Endothelial cell (in vitro differentiated cells): ENCODE measurements at regions not wholly inside any gene's neighbourhood (a gene's known extent, or its start where the extent isn't known, plus 50 kb on each side); places are given as distances from the start of the nearest gene placed in this dataset.

Source experiments
- DNase-seq: peaks from one replicate; pipeline ENCODE4 v3.0.0; 2021; ENCODE audit warnings: low spot score
- H3K27ac Mint-ChIP-seq: one replicate; pipeline ENCODE4 v1.8.0; 2021; ENCODE audit warnings: mixed read lengths, inconsistent platforms; ENCODE audit not compliant: unreplicated experiment
- H3K27me3 Mint-ChIP-seq: one replicate; pipeline ENCODE4 v1.8.0; 2021; ENCODE audit warnings: mild to moderate bottlenecking, moderate library complexity, mixed read lengths, inconsistent platforms; ENCODE audit not compliant: unreplicated experiment
- H3K36me3 Mint-ChIP-seq: one replicate; pipeline ENCODE4 v1.8.0; 2021; ENCODE audit warnings: mild to moderate bottlenecking, low read depth, mixed read lengths, inconsistent platforms; ENCODE audit not compliant: unreplicated experiment
- H3K4me1 Mint-ChIP-seq: one replicate; pipeline ENCODE4 v1.8.0; 2021; ENCODE audit warnings: mild to moderate bottlenecking, mixed read lengths, inconsistent platforms; ENCODE audit not compliant: unreplicated experiment
- H3K4me3 Mint-ChIP-seq: one replicate; pipeline ENCODE4 v1.8.0; 2021; ENCODE audit warnings: mild to moderate bottlenecking, mixed read lengths, inconsistent platforms; ENCODE audit not compliant: unreplicated experiment
- H3K9me3 Mint-ChIP-seq: one replicate; pipeline ENCODE4 v1.8.0; 2021; ENCODE audit warnings: mixed read lengths, inconsistent platforms; ENCODE audit not compliant: unreplicated experiment
- TF ChIP-seq, protein P1 (sequence below): fragments of 200-600 bp; sonication (generic); IDR thresholded peaks from one replicate; pipeline ENCODE4 v1.5.0; 2021; ENCODE audit warnings: antibody characterized with exemption; ENCODE audit not compliant: unreplicated experiment

DNA sequence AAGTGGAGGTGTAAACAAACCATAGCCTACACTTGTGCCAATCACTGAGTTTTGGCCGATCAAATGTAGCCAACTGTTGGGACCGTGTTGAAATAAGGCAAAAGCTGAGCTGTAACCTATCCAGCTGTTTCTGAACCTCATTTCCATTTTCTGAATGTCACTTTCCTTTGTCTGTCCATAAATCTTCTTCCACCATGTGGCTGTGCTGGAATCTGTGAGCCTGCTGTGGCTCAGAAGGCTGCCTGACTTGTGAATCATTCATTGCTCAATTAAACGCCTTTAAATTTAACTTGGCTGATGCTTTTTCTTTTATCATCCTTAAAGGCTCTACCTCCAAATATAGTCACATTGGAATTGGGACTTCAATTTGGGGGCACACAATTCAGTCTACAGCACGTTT lies 203.1 kb upstream of the MPPED2 start:
- H3K4me3 Mint-ChIP-seq, result no peak overlapping the region
- H3K27me3 Mint-ChIP-seq, result no peaks in the 10 kb centered on the region
- no peak overlapping the region for H3K27ac Mint-ChIP-seq
- no peak for DNase-seq
- H3K36me3 Mint-ChIP-seq, result no peaks in the 10 kb centered on the region
- H3K9me3 Mint-ChIP-seq, result no peaks in the 10 kb centered on the region
- no peaks in the 10 kb centered on the region for H3K4me1 Mint-ChIP-seq
- TF ChIP-seq, protein P1, sequence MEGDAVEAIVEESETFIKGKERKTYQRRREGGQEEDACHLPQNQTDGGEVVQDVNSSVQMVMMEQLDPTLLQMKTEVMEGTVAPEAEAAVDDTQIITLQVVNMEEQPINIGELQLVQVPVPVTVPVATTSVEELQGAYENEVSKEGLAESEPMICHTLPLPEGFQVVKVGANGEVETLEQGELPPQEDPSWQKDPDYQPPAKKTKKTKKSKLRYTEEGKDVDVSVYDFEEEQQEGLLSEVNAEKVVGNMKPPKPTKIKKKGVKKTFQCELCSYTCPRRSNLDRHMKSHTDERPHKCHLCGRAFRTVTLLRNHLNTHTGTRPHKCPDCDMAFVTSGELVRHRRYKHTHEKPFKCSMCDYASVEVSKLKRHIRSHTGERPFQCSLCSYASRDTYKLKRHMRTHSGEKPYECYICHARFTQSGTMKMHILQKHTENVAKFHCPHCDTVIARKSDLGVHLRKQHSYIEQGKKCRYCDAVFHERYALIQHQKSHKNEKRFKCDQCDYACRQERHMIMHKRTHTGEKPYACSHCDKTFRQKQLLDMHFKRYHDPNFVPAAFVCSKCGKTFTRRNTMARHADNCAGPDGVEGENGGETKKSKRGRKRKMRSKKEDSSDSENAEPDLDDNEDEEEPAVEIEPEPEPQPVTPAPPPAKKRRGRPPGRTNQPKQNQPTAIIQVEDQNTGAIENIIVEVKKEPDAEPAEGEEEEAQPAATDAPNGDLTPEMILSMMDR, result no peak

DNA sequence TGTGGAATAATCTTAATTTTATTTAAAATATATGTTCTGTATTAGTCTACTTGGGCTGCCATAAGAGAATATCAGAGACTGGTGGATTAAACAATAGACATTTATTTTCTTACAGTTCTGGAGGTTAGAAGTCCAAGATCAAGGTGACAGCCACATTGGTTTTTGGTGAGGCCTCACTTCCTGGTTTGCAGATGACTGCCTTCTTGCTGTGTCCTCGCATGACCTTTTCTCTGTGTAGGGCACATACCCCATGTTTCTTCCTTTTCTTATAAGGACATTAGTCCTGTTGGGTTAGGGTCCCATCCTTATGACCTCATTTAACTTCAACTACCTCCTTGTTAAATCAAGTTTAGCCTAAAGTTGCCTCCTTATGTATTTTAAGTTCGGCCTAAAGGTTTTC lies 202.7 kb upstream of the MPPED2 start:
- Mint-ChIP-seq H3K4me1 (no peaks in the 10 kb centered on the region), H3K27ac (no peak overlapping the region), H3K9me3 (no peaks in the 10 kb centered on the region), H3K27me3 (no peaks in the 10 kb centered on the region), H3K36me3 (no peaks in the 10 kb centered on the region), H3K4me3 (no peak overlapping the region)
- TF ChIP-seq, protein P1, result no peak
- no peak for DNase-seq

DNA sequence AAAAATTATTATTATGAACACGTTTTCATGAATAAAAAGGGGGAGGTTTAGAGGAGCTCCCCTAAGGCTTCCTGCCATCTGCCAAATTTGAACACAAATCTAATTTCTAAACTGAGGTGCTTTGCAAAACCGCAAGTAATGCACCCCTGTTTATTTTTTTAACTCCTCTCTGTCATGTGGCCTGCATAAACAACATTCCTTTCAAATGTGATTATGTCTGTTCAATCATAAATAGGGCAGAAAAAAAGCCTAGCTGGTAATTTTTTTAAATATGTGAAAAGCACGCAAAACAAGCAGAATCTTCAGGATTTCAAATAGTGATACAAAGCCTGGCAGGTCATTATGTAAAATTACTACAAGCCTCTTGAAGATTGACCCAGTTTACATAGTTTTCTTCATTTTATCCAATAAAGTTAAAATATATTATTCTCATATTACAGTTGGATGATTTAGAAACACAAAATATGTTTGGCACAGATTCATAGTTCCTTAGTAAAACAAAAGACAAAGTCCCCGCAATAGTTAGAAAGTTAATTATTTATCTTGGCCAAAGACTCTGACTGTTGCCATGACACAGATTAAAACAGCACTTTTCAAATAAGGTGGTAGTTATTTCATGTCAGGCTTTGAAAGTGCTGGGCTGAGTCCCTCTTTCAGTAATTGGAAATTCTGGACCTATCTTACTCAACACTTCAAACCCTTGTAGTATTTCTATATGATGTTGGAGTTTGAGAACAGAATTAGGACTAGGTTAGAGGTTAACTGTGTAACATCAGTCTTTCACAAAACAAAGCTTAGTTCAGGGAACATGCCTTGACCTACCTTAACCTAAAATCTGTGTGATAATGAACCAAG lies 200.3 kb upstream of the MPPED2 start:
- TF ChIP-seq, protein P1, result no peak
- DNase-seq, result no peak
- no peaks in the 10 kb centered on the region for H3K27me3 Mint-ChIP-seq
- H3K9me3 Mint-ChIP-seq, result no peaks in the 10 kb centered on the region
- no peak overlapping the region for H3K27ac Mint-ChIP-seq
- no peaks in the 10 kb centered on the region for H3K36me3 Mint-ChIP-seq
- H3K4me1 Mint-ChIP-seq, result no peaks in the 10 kb centered on the region
- H3K4me3 Mint-ChIP-seq, result no peak overlapping the region

DNA sequence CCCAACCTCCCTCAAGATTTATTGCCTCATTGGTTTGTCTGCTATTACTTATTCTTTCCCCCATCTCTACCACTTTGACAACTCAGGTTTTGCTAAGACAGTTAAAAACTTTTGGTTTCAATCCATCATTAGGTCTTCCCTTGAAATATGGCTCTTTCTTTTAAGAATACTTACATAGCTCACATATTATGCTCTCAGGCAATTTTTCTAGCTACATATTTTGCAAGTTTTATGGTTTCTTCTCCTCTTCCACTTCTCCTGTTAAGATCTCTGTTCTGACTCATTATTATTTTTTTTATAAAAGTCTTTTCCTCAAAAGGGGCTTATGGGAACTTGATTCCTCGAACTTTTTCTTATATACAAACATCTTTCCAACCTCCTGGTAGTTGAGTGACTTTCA lies 192.4 kb upstream of the MPPED2 start:
- no peaks in the 10 kb centered on the region for H3K36me3 Mint-ChIP-seq
- TF ChIP-seq, protein P1, result no peak
- no peak overlapping the region for H3K4me3 Mint-ChIP-seq
- H3K4me1 Mint-ChIP-seq, result peaks cover 5% of the 10 kb centered on the region
- H3K9me3 Mint-ChIP-seq, result no peaks in the 10 kb centered on the region
- no peak for DNase-seq
- no peak overlapping the region for H3K27ac Mint-ChIP-seq
- H3K27me3 Mint-ChIP-seq, result no peaks in the 10 kb centered on the region

DNA sequence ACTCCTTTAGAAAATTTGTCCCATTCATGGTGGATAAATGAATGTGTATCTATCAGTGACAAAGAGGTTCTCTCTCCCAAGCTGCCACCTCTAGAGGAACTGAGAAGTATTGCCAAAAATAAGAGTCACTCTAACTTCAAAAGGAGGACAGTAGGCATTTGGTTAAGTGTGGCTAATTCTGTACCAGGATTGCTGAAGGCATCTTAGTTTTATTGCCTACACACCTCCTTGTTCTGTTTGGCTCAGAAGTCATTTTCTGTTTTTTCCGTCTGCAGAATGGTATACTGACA lies 189.0 kb upstream of the MPPED2 start:
- Mint-ChIP-seq H3K27me3 (no peaks in the 10 kb centered on the region), H3K27ac (no peak overlapping the region)
- DNase-seq, result no peak

More for the DNA sequence above, 189.0 kb upstream of the MPPED2 start:
- H3K36me3 Mint-ChIP-seq, result no peaks in the 10 kb centered on the region
- H3K4me1 Mint-ChIP-seq, result peaks cover 5% of the 10 kb centered on the region
- no peaks in the 10 kb centered on the region for H3K9me3 Mint-ChIP-seq
- no peak overlapping the region for H3K4me3 Mint-ChIP-seq
- TF ChIP-seq, protein P1, result no peak
